BJ (cell line): ENCODE measurements at regions not wholly inside any gene's neighbourhood (a gene's known extent, or its start where the extent isn't known, plus 50 kb on each side); places are given as distances from the start of the nearest gene placed in this dataset.

ENCODE experiments used
- CTCF ChIA-PET: fragments of 350-600 bp; formaldehyde crosslinking; extraction: SDS; loops from one replicate; lab custom pipeline; 2021; ENCODE audit warnings: antibody characterized with exemption, inconsistent platforms; lab: Yijun Ruan, JAX
- POLR2A ChIA-PET: fragments of 300-600 bp; sonication (Branson Sonifier 250); formaldehyde crosslinking; extraction: SDS; loops from one replicate; lab custom pipeline; 2021; ENCODE audit warnings: antibody characterized with exemption; lab: Charles Lee
- DNase-seq: peaks from one replicate; pipeline ENCODE4 v3.0.0-alpha.2; 2011; ENCODE audit warnings: low read depth
- H3K27me3 ChIP-seq: 2 replicates; pipeline ENCODE4 v1.6.0; 2011; ENCODE audit warnings: low read length; ENCODE audit not compliant: control insufficient read depth, insufficient read depth
- H3K36me3 ChIP-seq: 2 replicates; pipeline ENCODE4 v1.5.1; 2011; ENCODE audit warnings: low read length; ENCODE audit not compliant: control insufficient read depth, insufficient read depth
- H3K4me3 ChIP-seq: 2 replicates; pipeline ENCODE4 v1.5.1; 2011; ENCODE audit warnings: low read depth, mild to moderate bottlenecking, control low read depth, low read length
- CTCF ChIP-seq: IDR thresholded peaks from 2 replicates; pipeline ENCODE4 v1.5.1; 2011; ENCODE audit warnings: low read depth, mild to moderate bottlenecking, control low read depth, inconsistent platforms, low read length, moderate library complexity; ENCODE audit not compliant: insufficient read depth

DNA sequence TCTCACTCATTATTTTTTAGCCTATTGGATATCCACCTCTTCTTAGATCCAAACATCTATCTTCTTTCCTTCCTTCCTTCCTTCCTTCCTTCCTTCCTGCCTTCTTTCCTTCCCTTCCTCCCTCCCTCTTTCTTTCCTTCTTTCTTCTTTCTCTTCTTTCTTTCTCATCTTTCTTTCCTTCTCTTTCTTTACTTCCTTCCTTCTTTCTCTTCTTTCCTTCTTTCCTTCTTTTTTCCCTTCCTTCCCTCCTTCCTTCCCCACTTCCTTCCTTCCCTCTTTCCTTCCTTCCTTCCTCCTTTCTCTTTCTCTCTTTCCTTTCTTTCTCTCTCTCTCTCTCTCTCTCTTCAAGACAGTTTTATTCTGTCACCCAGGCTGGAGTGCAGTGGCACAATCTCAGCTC lies 1239.8 kb downstream of the PCDH7 start:
- ChIA-PET POLR2A (no interaction called here), CTCF (no interaction called here)
- Histone ChIP-seq H3K36me3 (no peaks in the 10 kb centered on the region), H3K27me3 (no peaks in the 10 kb centered on the region), H3K4me3 (no peak overlapping the region)
- no peak for DNase-seq
- no peak for TF ChIP-seq CTCF

DNA sequence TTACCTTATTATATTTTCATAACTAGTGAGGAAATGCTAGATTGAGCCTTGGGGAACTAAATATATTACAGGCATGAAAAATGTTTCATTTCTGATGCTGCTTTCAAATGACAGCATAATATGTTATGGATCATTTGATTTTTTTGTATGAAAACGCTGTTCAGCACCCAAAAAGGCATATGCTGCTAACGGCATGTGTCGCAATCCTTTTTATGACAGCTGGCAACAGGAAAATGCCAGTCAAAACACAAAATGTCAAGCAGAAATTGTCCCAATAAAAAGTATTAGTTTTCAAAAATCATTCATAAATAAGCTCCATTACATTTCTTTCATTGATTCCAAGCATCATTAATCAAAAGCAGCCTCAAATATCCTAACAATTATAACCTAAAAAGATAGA lies 1244.5 kb downstream of the PCDH7 start:
- H3K36me3 ChIP-seq = no peaks in the 10 kb centered on the region
- no peak for TF ChIP-seq CTCF
- CTCF ChIA-PET = no interaction called here

DNA sequence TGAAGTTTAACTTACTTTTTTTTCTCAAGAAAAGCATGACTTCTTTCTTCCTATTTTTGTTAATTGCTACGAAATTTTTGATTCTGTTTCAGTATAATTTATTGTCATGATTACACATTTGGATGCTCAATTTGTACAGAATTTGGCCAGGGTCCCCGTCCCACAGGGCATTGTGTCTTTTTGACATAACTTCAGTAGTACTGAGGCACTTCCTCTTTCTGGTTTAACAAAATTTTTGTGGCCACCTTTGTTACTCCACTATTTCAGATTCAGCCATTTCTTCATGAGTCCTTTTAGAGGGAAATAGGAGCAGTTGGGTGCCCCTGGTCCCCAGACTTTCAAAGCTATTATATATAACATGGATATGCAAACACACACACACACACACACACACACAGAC lies 1248.7 kb downstream of the PCDH7 start:
- ChIA-PET CTCF (no interaction called here), POLR2A (no interaction called here)
- no peaks in the 10 kb centered on the region for H3K27me3 ChIP-seq
- no peaks in the 10 kb centered on the region for H3K36me3 ChIP-seq
- no peak overlapping the region for H3K4me3 ChIP-seq
- no peak for TF ChIP-seq CTCF
- DNase-seq = no peak

More for the DNA sequence above, 1244.5 kb downstream of the PCDH7 start:
- no peak for DNase-seq
- H3K27me3 ChIP-seq = no peaks in the 10 kb centered on the region
- H3K4me3 ChIP-seq = no peak overlapping the region
- POLR2A ChIA-PET = no interaction called here

GRCh38 chr4:31974490-31975002 lies 1254.4 kb downstream of the PCDH7 start:
- POLR2A ChIA-PET = no interaction called here
- CTCF ChIA-PET = no interaction called here
- no peak for DNase-seq

GRCh38 chr4:31979988-31980387 lies 1259.8 kb downstream of the PCDH7 start:
- Histone ChIP-seq H3K27me3 (no peaks in the 10 kb centered on the region), H3K4me3 (no peak overlapping the region), H3K36me3 (no peaks in the 10 kb centered on the region)
- ChIA-PET POLR2A (no interaction called here), CTCF (no interaction called here)
- TF ChIP-seq CTCF = no peak
- DNase-seq = no peak

More at GRCh38 chr4:31974490-31975002, 1254.4 kb downstream of the PCDH7 start:
- TF ChIP-seq CTCF = no peak
- Histone ChIP-seq H3K27me3 (no peaks in the 10 kb centered on the region), H3K36me3 (no peaks in the 10 kb centered on the region), H3K4me3 (no peak overlapping the region)
